ENCODE measurements at regions not wholly inside any gene's neighbourhood (a gene's known extent, or its start where the extent isn't known, plus 50 kb on each side); places are given as distances from the start of the nearest gene placed in this dataset.

DNA sequence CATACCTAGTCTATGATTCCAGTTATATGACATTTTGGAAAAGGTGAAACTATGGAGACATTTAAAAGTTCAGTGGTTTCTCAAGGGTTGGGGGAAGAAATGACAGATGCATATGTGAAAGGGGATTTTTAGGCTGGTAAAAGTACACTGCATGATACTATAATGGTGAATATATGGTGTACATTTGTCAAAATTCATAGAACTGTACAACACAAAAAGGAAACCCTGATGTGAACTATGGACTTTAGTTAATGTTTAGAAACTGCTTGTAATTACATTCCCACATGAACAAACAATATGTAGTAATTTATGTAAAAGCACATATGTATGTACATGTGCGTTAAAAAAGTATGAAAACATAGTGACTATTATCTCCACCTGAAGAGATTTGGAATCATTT, 907.3 kb upstream of the CITED2 start:
- H3K36me3 Mint-ChIP-seq (ENCODE audit: low read depth) = no peaks in the 10 kb centered on the region
- no peaks in the 10 kb centered on the region for H3K4me1 Mint-ChIP-seq
- H3K9me3 Mint-ChIP-seq = peaks cover 2% of the 10 kb centered on the region
- TF ChIP-seq, protein P1, sequence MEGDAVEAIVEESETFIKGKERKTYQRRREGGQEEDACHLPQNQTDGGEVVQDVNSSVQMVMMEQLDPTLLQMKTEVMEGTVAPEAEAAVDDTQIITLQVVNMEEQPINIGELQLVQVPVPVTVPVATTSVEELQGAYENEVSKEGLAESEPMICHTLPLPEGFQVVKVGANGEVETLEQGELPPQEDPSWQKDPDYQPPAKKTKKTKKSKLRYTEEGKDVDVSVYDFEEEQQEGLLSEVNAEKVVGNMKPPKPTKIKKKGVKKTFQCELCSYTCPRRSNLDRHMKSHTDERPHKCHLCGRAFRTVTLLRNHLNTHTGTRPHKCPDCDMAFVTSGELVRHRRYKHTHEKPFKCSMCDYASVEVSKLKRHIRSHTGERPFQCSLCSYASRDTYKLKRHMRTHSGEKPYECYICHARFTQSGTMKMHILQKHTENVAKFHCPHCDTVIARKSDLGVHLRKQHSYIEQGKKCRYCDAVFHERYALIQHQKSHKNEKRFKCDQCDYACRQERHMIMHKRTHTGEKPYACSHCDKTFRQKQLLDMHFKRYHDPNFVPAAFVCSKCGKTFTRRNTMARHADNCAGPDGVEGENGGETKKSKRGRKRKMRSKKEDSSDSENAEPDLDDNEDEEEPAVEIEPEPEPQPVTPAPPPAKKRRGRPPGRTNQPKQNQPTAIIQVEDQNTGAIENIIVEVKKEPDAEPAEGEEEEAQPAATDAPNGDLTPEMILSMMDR (conservative IDR thresholded peaks at IDR 0.05) = no peak
- H3K27ac Mint-ChIP-seq (ENCODE audit: unreplicated experiment) = no peak overlapping the region
- no peak for DNase-seq (ENCODE audit: low read depth, low spot score)
- no peaks in the 10 kb centered on the region for H3K27me3 Mint-ChIP-seq (ENCODE audit: low read depth)
- H3K4me3 Mint-ChIP-seq = no peak overlapping the region

DNA sequence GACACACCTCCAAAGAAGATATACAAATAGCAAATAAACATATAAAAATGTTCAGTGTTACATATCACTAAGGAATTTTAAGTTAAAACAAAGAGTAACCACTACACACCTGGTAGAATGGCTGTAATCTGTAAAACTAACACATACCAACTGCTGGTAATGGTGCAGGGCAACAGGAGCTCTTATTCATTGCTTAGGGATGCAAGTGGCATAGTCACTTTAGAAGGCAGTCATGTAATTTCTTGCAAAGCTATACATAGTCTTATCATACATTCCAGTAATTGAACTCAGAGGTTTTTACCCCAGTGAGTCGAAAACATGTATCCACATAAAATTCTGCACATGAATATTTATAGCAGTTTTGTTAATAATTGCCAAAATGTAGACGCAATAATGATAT, 906.8 kb upstream of the CITED2 start:
- Mint-ChIP-seq H3K27ac (ENCODE audit: unreplicated experiment) (no peak overlapping the region), H3K4me3 (no peak overlapping the region), H3K9me3 (peaks cover 2% of the 10 kb centered on the region), H3K4me1 (no peaks in the 10 kb centered on the region), H3K27me3 (ENCODE audit: low read depth) (no peaks in the 10 kb centered on the region), H3K36me3 (ENCODE audit: low read depth) (no peaks in the 10 kb centered on the region)
- TF ChIP-seq, protein P1 (conservative IDR thresholded peaks at IDR 0.05) = no peak
- DNase-seq (ENCODE audit: low read depth, low spot score) = no peak

DNA sequence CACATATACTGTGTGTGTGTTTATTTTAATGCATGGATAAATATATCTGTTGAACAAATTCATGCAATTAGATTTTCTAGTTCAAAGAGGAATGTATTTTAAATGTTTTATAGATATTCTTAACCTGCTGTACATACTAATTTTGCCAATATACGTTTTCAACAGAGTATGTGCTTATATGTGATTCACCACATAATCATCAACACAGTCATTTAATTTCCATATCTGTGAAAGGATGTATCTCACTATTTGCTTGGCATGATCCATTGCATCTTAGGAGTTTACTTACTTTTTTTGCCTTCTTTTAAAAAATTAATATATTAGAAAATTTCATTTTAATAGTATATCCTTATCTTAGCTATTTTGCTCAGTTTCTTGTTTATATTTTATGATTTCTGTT, 902.3 kb upstream of the CITED2 start:
- Mint-ChIP-seq H3K27me3 (ENCODE audit: low read depth) (no peaks in the 10 kb centered on the region), H3K36me3 (ENCODE audit: low read depth) (no peaks in the 10 kb centered on the region), H3K4me1 (peaks cover 15% of the 10 kb centered on the region), H3K4me3 (no peak overlapping the region), H3K27ac (ENCODE audit: unreplicated experiment) (no peak overlapping the region), H3K9me3 (peaks cover 2% of the 10 kb centered on the region)
- DNase-seq (ENCODE audit: low read depth, low spot score) = no peak
- TF ChIP-seq, protein P1 (conservative IDR thresholded peaks at IDR 0.05) = no peak

DNA sequence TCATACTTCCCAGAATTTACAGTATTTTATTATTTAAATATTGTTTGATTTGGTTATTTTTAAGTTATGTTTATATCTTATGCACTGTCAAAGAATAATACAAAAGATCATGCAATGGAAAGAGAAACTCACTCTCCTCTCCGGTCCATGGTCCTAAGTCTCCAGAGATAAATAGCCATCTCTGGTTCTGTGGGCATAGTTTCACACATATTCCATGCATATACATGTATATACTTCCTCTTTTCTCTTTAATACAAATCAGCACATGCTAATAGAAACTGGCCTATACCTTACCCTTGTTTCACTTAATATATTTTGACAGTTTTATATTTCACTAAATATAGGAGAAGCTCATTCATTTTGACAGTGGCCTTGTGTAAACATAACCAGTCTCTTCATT, 901.7 kb upstream of the CITED2 start:
- no peaks in the 10 kb centered on the region for H3K36me3 Mint-ChIP-seq (ENCODE audit: low read depth)
- H3K4me1 Mint-ChIP-seq = peaks cover 18% of the 10 kb centered on the region
- TF ChIP-seq, protein P1 (conservative IDR thresholded peaks at IDR 0.05) = no peak
- no peak overlapping the region for H3K27ac Mint-ChIP-seq (ENCODE audit: unreplicated experiment)
- no peak overlapping the region for H3K4me3 Mint-ChIP-seq
- H3K9me3 Mint-ChIP-seq = peaks cover 2% of the 10 kb centered on the region
- H3K27me3 Mint-ChIP-seq (ENCODE audit: low read depth) = no peaks in the 10 kb centered on the region
- DNase-seq (ENCODE audit: low read depth, low spot score) = no peak

DNA sequence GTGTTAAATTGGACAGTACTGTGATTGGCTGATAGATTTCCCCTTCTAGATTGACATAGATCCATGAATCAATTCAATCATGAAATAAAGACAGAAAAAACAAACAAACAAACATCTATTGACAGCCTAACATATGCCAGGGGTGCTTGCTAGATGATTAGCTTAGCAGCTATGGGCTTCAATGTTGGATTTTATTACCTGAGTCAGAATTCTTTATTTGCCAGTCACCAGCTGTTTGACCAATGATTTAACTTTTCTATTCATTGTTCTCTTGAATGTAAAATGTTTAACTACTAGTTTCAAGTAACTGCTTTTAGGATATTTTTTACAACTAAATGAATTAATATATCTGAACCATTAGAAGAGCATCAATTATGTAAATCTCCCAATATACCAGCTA, 901.3 kb upstream of the CITED2 start:
- H3K9me3 Mint-ChIP-seq = peaks cover 4% of the 10 kb centered on the region
- H3K27ac Mint-ChIP-seq (ENCODE audit: unreplicated experiment) = no peak overlapping the region
- H3K36me3 Mint-ChIP-seq (ENCODE audit: low read depth) = no peaks in the 10 kb centered on the region
- H3K27me3 Mint-ChIP-seq (ENCODE audit: low read depth) = no peaks in the 10 kb centered on the region
- peaks cover 21% of the 10 kb centered on the region for H3K4me1 Mint-ChIP-seq
- H3K4me3 Mint-ChIP-seq = no peak overlapping the region
- DNase-seq (ENCODE audit: low read depth, low spot score) = no peak
- TF ChIP-seq, protein P1 (conservative IDR thresholded peaks at IDR 0.05) = no peak

DNA sequence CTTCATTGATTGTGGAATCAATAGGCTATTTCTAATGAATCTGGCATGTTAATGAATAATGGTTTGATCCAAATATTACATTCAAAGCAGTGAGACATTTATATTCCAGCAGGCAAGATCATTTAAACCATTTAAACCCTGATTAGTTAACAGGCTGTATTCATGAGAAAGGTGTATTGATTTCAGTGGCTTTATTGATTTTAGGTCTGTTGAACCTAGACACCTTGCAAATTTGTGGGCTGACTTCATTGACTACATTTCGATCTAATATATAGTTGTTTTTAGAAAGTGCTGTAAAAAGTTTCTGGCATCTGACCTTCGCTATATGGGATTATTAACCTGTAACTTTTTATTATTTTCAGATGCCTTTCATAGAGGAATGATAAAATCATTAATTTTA, 900.1 kb upstream of the CITED2 start:
- TF ChIP-seq, protein P1 (conservative IDR thresholded peaks at IDR 0.05) = no peak
- Mint-ChIP-seq H3K36me3 (ENCODE audit: low read depth) (peaks cover 4% of the 10 kb centered on the region), H3K27me3 (ENCODE audit: low read depth) (no peaks in the 10 kb centered on the region), H3K27ac (ENCODE audit: unreplicated experiment) (no peak overlapping the region), H3K4me3 (no peak overlapping the region), H3K4me1 (peaks cover 32% of the 10 kb centered on the region), H3K9me3 (peaks cover 2% of the 10 kb centered on the region)
- DNase-seq (ENCODE audit: low read depth, low spot score) = no peak

Data from neural crest cell (in vitro differentiated cells).